8988T (cell line): ENCODE measurements at regions not wholly inside any gene's neighbourhood (a gene's known extent, or its start where the extent isn't known, plus 50 kb on each side); places are given as distances from the start of the nearest gene placed in this dataset.
"Not testable (repeated sequence)": the region's sequence is repeated elsewhere in the genome, so short reads cannot be mapped to it uniquely, and the experiment has no call there.

Experiments used
- DNase-seq: peaks from one replicate; pipeline ENCODE4 v3.0.0; 2011

- DNase-seq, result no peak
Observed at GRCh38 chr11:70551351-70552166, 153.2 kb downstream of the CTTN start.

GRCh38 chr11:70552167-70553150 lies 154.1 kb downstream of the CTTN start:
- DNase-seq, result no peak

DNA sequence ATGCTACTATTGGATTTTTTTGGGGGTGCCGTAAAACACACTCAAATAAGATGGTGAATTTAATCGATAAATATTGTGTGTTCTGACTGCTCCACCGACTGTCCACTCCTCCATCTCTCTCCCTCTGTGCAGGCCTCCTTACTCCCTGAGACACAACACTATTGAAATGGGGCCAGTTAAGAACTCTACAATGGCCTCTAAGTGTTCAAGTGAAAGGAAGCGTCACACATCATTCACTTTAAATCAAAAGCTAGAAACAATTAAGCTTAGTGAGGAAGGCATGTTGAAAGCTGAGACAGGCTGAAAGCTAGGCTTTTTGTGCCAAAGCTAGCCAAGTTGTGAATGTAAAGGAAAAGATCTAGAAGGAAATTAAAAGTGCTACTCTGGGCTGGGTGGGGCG lies 156.7 kb downstream of the CTTN start:
- DNase-seq, result no peak

DNA sequence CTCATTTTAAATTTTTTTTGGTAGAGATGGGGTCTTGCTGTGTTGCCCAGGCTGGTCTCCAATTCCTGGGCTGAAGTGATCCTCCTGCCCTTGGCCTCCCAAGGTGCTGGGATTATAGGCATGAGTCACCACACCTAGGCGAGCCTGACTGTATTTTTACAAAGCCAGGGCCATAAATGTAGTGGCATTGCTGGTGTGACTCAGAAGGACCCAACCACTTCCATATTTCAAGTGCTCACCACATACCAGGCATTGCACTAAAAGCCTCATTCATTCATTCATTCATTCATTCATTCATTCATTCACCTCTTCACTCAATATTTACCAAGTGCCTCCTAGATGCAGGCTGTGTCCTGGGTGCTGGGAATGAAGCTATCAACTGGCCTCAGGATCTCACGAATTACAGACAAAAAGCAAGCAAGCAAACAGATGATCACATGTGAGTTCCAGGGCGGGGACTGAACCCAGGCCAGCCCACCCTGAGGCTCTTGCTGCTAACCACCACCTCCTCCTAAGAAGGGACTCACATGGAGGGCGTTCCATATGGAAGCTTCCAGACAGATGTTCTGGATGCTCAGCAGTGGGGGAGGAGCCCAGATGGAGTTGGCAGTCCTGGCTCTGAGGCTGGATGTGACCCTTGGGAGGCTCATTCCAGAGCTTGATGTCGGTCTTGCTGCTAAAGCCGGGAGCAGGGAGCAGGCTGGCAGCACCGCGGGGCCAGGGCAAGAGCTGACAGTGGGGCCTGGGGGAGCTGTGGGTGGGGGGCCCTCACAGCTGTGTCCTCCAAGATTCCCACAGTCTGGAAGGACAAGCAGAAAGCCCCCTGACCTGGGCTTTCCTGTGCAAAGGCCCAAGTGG lies 158.8 kb downstream of the CTTN start:
- DNase-seq, result no peak

DNA sequence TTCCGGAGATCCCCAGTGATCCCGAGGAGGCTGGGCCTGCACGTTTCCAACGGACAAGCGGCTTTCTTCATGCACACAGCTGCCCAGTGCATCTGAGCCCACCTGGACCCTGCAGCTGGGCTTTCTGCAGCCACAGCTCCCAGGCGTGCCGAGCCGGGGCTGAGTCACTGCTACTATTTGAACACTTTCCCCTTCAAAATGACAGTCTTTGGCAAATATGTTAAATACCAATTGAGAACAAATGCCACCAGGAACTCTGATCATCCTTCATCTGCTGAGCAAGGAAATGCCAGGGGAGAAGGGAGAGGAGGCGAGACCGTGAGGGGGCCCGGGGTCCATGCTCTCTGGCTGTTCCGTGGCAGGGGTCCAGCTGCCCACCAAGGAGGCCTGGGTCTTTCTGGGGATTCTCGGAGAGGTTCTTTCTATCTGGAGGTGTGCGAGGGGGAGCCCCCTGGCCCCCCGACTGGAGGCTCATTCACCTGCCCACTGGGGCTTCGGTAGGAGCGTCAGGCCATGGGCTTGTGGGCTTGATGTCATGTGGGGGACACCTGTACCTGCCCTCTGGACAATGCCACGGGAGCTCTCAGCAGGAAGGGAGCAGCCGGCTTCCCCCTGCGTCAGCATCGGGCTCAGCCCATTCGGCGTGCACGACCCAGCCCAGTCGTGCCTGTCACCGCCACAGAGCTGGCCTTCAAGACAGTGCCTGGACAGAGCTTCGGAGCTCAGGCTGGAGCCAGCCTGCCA lies 159.6 kb downstream of the CTTN start:
- no peak for DNase-seq

DNA sequence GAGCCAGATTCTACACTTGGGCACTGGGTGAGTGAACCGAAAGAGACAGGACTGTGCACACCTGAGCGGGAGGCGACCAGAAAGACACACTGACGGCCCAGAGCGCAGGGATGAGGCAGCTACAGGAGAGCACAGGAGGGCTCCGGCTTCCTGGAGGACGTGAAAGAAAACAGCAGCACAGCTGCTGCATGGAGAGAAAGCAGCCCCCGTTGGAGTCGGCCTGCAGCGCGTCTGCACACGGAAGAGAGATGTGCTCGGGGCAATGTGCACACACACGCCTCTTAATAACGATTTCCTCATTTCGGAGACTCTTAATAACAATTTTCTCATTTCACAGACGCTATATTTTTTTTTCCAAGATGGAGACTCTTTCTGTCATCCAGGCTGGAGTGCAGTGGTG lies 160.4 kb downstream of the CTTN start:
- no peak for DNase-seq

GRCh38 chr11:70559516-70559915 lies 161.2 kb downstream of the CTTN start:
- DNase-seq, result no peak

GRCh38 chr11:70560621-70561020 lies 162.3 kb downstream of the CTTN start:
- DNase-seq, result not testable (repeated sequence)

- no peak for DNase-seq
Observed at GRCh38 chr11:70566768-70567530, 168.6 kb downstream of the CTTN start.

- no peak for DNase-seq
Observed at GRCh38 chr11:70567680-70568034, 169.3 kb downstream of the CTTN start.

DNA sequence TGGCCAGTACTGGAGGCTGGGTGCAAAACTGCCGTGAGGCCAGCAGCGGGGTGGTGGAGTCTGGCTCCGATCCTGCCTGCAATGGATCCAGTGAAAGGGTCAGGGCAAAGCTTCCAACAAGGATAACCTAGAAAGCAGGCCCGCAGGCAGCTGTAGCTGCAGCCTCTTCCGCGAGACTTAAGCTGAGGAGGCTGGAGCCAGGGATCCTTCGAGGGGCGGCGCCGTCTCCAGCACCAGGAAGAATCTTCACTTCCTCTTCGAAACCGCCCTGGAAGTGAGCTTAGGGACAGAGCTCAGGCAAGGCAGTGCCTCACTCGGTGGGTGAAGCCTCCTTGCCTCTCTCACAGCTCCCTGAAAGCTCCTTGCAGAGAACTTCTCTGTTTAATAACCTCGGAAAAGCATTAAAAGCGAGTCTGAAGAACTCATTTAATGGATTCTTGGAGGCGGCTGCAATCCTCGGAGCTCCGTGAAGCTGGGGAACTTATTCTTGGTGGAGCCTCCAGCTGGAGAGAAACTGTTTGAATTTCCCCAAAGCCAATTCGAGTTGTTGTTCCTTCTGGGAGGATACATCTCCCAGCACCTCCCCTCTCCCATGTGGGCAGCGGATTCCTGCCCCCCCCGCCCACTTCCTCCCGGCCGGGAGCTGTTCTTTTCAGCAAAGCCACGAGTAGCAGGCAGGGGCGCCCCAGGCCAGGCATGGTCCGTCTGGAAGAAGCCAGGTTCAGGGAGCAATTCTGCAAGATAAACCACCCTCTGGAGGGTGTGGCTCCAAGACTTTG lies 169.9 kb downstream of the CTTN start:
- DNase-seq, result no peak

DNA sequence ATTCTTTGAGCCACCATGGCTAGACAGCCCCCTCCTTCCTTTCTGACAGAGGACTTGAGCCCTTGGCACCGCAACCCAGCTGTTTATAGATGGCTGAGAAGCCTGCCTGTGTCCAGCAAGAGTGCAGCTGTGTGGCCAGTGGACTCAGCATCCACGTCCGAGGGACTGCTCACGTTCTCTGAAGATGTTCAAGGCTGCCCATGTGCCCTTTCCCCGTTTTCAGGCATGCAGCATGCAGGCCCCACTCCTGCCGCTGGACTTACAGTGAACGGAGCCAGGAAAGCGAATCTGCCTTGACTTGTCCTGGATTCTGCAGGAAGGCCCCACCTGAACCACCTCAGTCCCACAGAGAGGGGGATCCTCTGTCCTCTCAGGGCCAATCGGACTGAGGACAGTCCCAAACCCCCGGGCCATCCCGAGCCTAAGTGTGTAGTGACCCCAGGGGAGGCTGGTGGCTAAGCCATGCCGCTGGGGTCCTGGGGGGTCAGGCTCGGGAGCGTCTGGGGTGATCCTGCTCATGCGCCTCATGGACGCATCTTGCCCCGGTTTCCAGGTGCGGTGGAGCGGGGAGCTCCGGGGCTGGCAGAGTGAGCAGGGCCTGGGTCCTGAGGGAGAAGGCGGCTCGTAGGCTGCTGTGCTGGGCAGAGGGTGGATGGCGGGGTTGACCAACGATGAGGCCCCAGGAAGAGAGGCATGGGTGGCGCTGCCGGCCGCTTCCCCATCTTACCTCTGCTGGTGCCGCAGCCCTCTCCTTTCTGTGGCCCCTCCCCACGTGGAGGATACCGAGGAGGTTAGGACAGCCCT lies 170.7 kb downstream of the CTTN start:
- no peak for DNase-seq

- no peak for DNase-seq
Observed at GRCh38 chr11:70569618-70569890, 171.2 kb downstream of the CTTN start.

GRCh38 chr11:70569996-70570692 lies 171.8 kb downstream of the CTTN start:
- DNase-seq, result no peak

DNA sequence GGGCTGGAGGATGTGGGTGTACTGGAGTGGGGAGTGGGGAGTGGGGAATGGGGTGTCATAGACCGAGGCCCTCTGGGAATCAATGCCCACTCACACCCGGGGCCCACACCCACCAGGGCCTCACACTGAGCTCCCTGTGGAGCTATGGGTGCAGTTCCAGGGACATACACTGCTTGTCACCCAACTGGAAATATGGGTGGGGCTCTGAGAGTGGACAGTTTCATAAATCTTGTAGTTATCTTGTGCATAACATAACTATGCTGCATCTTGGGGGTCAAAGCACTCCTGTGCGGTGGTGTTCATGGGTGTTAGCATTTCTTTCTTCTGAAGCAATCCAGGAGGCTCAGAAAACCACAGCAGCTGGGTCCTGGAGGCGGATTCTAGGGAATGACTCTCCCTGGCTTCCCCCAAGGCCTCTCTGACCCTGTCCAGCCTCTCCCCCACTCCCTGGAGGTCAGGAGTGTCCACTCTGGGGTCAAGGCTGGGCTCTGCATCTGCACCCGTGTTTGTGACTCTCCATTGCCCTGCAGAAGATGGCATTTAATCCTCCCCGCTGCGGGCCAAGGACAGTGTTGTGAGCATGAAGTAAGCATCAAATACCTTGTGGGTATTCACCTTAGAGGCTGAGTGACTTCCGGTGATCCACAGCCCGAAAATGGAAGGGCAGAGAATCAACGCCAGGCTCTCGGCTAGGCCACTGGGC lies 172.5 kb downstream of the CTTN start:
- no peak for DNase-seq

DNA sequence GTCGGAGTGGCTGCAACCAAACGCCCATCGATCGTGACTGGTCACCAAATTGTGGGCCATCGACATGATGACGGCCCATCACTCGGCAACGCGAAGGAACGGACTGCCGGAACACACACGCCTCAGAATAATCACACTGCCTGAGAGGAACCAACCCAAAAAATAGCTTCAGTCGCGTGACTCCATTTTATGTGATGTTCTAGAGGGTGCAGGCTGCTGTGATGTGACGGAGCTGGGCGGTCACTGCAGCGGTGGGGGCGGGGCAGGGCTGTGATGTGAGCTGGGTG lies 174.6 kb downstream of the CTTN start:
- no peak for DNase-seq

- no peak for DNase-seq
Observed at GRCh38 chr11:70573701-70574151, 175.4 kb downstream of the CTTN start.

- no peak for DNase-seq
Observed at GRCh38 chr11:70574725-70575347, 176.5 kb downstream of the CTTN start.
